ENCODE measurements at regions not wholly inside any gene's neighbourhood (a gene's known extent, or its start where the extent isn't known, plus 50 kb on each side); places are given as distances from the start of the nearest gene placed in this dataset.

DNA sequence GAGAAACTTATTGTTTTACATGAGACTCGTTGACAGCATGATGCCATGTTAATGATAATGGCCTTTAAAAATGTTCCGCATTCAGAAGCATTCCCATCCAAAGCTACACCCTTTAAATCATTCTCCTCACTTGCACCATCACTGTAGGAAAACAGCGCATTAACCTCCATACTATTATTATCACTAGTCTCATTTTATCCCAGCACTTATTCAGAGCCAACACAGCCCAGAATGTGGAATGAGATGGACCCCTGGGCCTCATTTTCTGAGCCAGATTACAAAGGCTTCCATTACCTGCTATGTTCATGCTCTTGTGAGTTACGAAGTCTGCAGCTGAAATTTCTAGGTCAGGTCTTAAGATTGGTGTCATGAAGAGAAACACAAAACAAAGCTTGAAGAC lies 159.4 kb downstream of the HS3ST3A1 start:
- Histone ChIP-seq H3K27me3 (no peaks in the 10 kb centered on the region), H3K4me3 (no peak overlapping the region), H3K4me1 (ENCODE audit: insufficient read depth) (no peaks in the 10 kb centered on the region), H3K27ac (no peak overlapping the region), H3K9me3 (no peaks in the 10 kb centered on the region), H3K36me3 (no peaks in the 10 kb centered on the region)
- DNase-seq: no peak
- TF ChIP-seq POLR2A (IDR thresholded peaks at IDR 0.05) (no peak), EP300 (IDR thresholded peaks at IDR 0.05) (no peak)
- TF ChIP-seq, protein P1, sequence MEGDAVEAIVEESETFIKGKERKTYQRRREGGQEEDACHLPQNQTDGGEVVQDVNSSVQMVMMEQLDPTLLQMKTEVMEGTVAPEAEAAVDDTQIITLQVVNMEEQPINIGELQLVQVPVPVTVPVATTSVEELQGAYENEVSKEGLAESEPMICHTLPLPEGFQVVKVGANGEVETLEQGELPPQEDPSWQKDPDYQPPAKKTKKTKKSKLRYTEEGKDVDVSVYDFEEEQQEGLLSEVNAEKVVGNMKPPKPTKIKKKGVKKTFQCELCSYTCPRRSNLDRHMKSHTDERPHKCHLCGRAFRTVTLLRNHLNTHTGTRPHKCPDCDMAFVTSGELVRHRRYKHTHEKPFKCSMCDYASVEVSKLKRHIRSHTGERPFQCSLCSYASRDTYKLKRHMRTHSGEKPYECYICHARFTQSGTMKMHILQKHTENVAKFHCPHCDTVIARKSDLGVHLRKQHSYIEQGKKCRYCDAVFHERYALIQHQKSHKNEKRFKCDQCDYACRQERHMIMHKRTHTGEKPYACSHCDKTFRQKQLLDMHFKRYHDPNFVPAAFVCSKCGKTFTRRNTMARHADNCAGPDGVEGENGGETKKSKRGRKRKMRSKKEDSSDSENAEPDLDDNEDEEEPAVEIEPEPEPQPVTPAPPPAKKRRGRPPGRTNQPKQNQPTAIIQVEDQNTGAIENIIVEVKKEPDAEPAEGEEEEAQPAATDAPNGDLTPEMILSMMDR (IDR thresholded peaks at IDR 0.05): no peak
- intact Hi-C loops (cut with DNase I): no loop called here
- WGBS, 3 donors: 77 to 84% (median 83%) methylated on average over 4 of the region's 4 CpGs

DNA sequence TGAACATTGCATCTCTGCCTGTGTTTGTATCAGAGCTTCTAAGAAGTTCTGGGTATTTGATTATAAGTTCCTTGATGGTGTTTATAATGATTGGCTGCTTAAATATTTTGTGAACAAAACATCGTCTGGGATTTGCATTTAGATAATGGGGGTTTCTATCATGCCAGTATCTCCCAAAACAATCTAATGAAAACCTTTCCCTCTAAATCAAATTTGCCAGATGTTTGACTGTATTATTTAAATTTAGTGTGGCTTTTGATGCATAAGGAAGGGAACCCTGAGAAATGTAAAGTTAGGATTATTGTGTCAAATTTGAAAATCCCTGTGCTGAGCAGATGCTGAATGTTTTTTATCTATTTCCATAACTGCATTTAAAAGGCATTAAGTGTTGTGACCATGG lies 159.9 kb downstream of the HS3ST3A1 start:
- H3K27ac ChIP-seq: no peak overlapping the region
- WGBS, 3 donors: 54 to 77% (median 60%) methylated on average over 1 of the region's 1 CpG
- H3K27me3 ChIP-seq: no peaks in the 10 kb centered on the region
- DNase-seq: no peak
- no peaks in the 10 kb centered on the region for H3K36me3 ChIP-seq
- TF ChIP-seq, protein P1 (IDR thresholded peaks at IDR 0.05): no peak
- TF ChIP-seq POLR2A (IDR thresholded peaks at IDR 0.05) (no peak), EP300 (IDR thresholded peaks at IDR 0.05) (no peak)
- no peaks in the 10 kb centered on the region for H3K9me3 ChIP-seq
- intact Hi-C loops (cut with DNase I): no loop called here
- H3K4me3 ChIP-seq: no peak overlapping the region
- H3K4me1 ChIP-seq (ENCODE audit: insufficient read depth): no peaks in the 10 kb centered on the region

DNA sequence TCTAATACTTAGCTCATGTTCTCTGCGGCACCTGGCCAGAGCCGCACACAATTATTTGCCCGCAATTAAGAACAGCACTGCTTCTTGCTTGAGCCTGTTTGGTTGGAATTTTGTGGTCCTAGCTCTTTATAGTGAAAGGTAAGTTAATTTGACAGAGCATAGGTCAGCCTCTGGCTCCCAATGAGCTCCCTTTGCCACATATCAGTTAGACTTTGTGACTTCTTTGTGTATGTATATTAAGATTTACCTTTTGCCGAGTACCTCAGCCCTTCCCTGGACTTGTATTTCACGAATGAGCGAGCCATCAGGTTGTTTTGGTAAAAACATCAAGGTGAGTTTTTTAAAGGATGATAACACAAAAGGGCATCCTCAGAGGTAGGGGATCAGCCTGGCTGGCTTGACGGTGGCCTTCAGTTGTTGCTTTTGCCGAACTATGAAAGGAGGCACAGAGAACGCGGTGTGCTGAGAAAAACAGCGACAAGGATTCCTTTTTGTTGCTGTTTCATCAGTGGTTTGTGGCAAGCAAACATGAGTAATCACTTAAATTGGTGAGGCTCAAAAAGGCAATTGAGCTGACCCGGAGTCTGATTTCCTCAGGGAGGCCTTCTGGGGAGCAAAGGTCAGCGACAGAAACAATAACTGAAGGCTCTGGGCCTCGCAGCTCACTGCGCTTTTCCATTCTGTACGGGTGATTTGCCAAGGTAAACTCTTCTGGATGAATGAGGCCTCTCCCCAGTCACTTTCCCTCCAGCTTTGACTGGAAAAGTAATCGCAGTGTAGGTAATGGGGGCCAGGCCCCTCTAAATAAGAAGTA lies 163.6 kb downstream of the HS3ST3A1 start:
- no peak overlapping the region for H3K4me3 ChIP-seq
- H3K27ac ChIP-seq: no peak overlapping the region
- H3K9me3 ChIP-seq: no peaks in the 10 kb centered on the region
- no peaks in the 10 kb centered on the region for H3K27me3 ChIP-seq
- intact Hi-C loops (cut with DNase I): no loop called here
- H3K36me3 ChIP-seq: no peaks in the 10 kb centered on the region
- TF ChIP-seq POLR2A (IDR thresholded peaks at IDR 0.05) (no peak), EP300 (IDR thresholded peaks at IDR 0.05) (no peak)
- TF ChIP-seq, protein P1 (IDR thresholded peaks at IDR 0.05): no peak
- DNase-seq: no peak
- WGBS, 3 donors: 65 to 76% (median 76%) methylated on average over 17 of the region's 17 CpGs
- no peaks in the 10 kb centered on the region for H3K4me1 ChIP-seq (ENCODE audit: insufficient read depth)

DNA sequence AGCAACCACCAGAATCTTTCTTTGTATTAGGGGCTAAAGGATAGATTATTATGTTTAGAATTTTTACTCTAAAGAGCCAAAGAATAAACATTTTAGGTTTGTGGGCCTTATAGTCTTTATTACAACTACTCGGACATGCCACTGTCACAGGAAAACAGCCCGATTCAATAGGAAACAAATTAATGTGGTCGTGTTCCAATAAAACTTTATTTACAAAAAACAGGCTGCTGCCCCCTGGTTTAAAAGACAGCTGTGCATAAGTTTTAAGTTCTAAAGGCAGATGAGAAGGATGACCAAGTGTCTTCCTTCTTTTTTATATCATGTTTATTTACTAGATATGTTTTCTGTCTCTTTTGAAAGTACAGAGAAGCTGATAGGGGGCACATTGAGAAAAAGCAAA lies 166.5 kb downstream of the HS3ST3A1 start:
- WGBS, 3 donors: 87 to 93% (median 89%) methylated on average over 3 of the region's 3 CpGs
- H3K36me3 ChIP-seq: no peaks in the 10 kb centered on the region
- no peak for TF ChIP-seq EP300 (IDR thresholded peaks at IDR 0.05)
- TF ChIP-seq, protein P1 (IDR thresholded peaks at IDR 0.05): no peak
- TF ChIP-seq POLR2A (IDR thresholded peaks at IDR 0.05): no peak
- H3K27me3 ChIP-seq: no peaks in the 10 kb centered on the region
- H3K9me3 ChIP-seq: no peaks in the 10 kb centered on the region
- no peak overlapping the region for H3K4me3 ChIP-seq
- DNase-seq: no peak
- intact Hi-C loops (cut with DNase I): no loop called here
- H3K27ac ChIP-seq: no peak overlapping the region
- H3K4me1 ChIP-seq (ENCODE audit: insufficient read depth): no peaks in the 10 kb centered on the region
